Endodermal cell (in vitro differentiated cells): ENCODE measurements at regions not wholly inside any gene's neighbourhood (a gene's known extent, or its start where the extent isn't known, plus 50 kb on each side); places are given as distances from the start of the nearest gene placed in this dataset.

ENCODE experiments used
- DNase-seq: peaks from one replicate; pipeline ENCODE4 v3.0.0-alpha.2; 2017
- H3K27ac ChIP-seq: 2 replicates; pipeline ENCODE4 v1.5.1; 2013; ENCODE audit warnings: mild to moderate bottlenecking, low read depth, low read length, moderate library complexity
- H3K27me3 ChIP-seq: 2 replicates; pipeline ENCODE4 v1.6.1; 2013; ENCODE audit warnings: mild to moderate bottlenecking, low read length, moderate library complexity; ENCODE audit not compliant: insufficient read depth, control insufficient read depth, poor library complexity, severe bottlenecking
- H3K36me3 ChIP-seq: 2 replicates; pipeline ENCODE4 v1.7.0; 2013; ENCODE audit warnings: mild to moderate bottlenecking, low read length, moderate library complexity; ENCODE audit not compliant: control insufficient read depth, insufficient read depth
- H3K4me1 ChIP-seq: one replicate; pipeline ENCODE4 v1.7.0; 2013; ENCODE audit warnings: low read length; ENCODE audit not compliant: control insufficient read depth, insufficient read depth
- H3K4me3 ChIP-seq: 2 replicates; pipeline ENCODE4 v1.5.1; 2013; ENCODE audit warnings: mild to moderate bottlenecking, low read length, moderate library complexity
- H3K9ac ChIP-seq: 2 replicates; pipeline ENCODE4 v1.6.1; 2013; ENCODE audit warnings: mild to moderate bottlenecking, low read length, moderate library complexity; ENCODE audit not compliant: poor library complexity, severe bottlenecking; ENCODE audit errors: extremely low read depth
- H3K9me3 ChIP-seq: 2 replicates; pipeline ENCODE4 v1.6.1; 2013; ENCODE audit warnings: mild to moderate bottlenecking, low read length, moderate library complexity; ENCODE audit not compliant: control insufficient read depth
- H3K27ac Mint-ChIP-seq: 2 replicates; pipeline ENCODE4 v1.8.0; 2020; ENCODE audit warnings: mixed read lengths
- H3K27me3 Mint-ChIP-seq: 2 replicates; pipeline ENCODE4 v1.8.0; 2021; ENCODE audit warnings: mild to moderate bottlenecking, mixed read lengths; ENCODE audit not compliant: insufficient read depth
- H3K36me3 Mint-ChIP-seq: 2 replicates; pipeline ENCODE4 v1.8.0; 2020; ENCODE audit warnings: low read depth, mixed read lengths
- H3K4me1 Mint-ChIP-seq: 2 replicates; pipeline ENCODE4 v1.8.0; 2020; ENCODE audit warnings: mixed read lengths
- H3K4me3 Mint-ChIP-seq: 2 replicates; pipeline ENCODE4 v1.8.0; 2020; ENCODE audit warnings: mild to moderate bottlenecking, moderate library complexity, mixed read lengths
- H3K9me3 Mint-ChIP-seq: 2 replicates; pipeline ENCODE4 v1.8.0; 2020; ENCODE audit warnings: mild to moderate bottlenecking, mixed read lengths
- CTCF ChIP-seq: fragments of 200-600 bp; sonication (generic); conservative IDR thresholded peaks from 2 replicates; pipeline ENCODE4 v1.5.0; 2021; ENCODE audit warnings: antibody characterized with exemption, mild to moderate bottlenecking
- WGBS, 2 experiments: methylation state at CpG; one replicate each; pipeline versions ENCODE4 v1.1.5 to v1.1.7; 2013; ENCODE audit warnings: missing lambda C conversion rate in 2 of 2, mixed read lengths in 1 of 2; ENCODE audit not compliant: insufficient coverage in 1 of 2, insufficient read length in 1 of 2; 5-methylcytosine and 5-hydroxymethylcytosine counted together

- 93 to 94% methylated on average over 13 to 20 of the region's 20 CpGs for WGBS, 2 experiments
- peak; percentile 98 for DNase-seq
- H3K36me3 ChIP-seq: no peaks in the 10 kb centered on the region
- H3K9ac ChIP-seq: no peak overlapping the region
- no peaks in the 10 kb centered on the region for H3K9me3 ChIP-seq
- Mint-ChIP-seq H3K9me3 (no peaks in the 10 kb centered on the region), H3K4me3 (peak overlapping the region; percentile 62), H3K27me3 (no peaks in the 10 kb centered on the region), H3K27ac (no peak overlapping the region), H3K36me3 (no peaks in the 10 kb centered on the region), H3K4me1 (peaks cover 9% of the 10 kb centered on the region)
- no peaks in the 10 kb centered on the region for H3K4me1 ChIP-seq
- no peaks in the 10 kb centered on the region for H3K27me3 ChIP-seq
- peak; percentile 96 for TF ChIP-seq CTCF
- peak overlapping the region; percentile 92 for H3K27ac ChIP-seq
- H3K4me3 ChIP-seq: no peak overlapping the region
Measured at GRCh38 chr6:112879920-112880413, 532.8 kb downstream of the RFPL4B start.

GRCh38 chr6:112881027-112881426, 533.9 kb downstream of the RFPL4B start:
- Mint-ChIP-seq H3K9me3 (no peaks in the 10 kb centered on the region), H3K27me3 (no peaks in the 10 kb centered on the region), H3K36me3 (no peaks in the 10 kb centered on the region), H3K4me3 (peak overlapping the region; percentile 62), H3K4me1 (peaks cover 9% of the 10 kb centered on the region), H3K27ac (no peak overlapping the region)
- no peaks in the 10 kb centered on the region for H3K9me3 ChIP-seq
- H3K27me3 ChIP-seq: no peaks in the 10 kb centered on the region
- H3K9ac ChIP-seq: no peak overlapping the region
- no peak for TF ChIP-seq CTCF
- 50 to 83% methylated on average over 2 to 3 of the region's 3 CpGs for WGBS, 2 experiments
- peak overlapping the region; percentile 92 for H3K27ac ChIP-seq
- no peak for DNase-seq
- no peak overlapping the region for H3K4me3 ChIP-seq
- no peaks in the 10 kb centered on the region for H3K36me3 ChIP-seq
- H3K4me1 ChIP-seq: no peaks in the 10 kb centered on the region

- no peaks in the 10 kb centered on the region for H3K36me3 ChIP-seq
- TF ChIP-seq CTCF: no peak
- no peaks in the 10 kb centered on the region for H3K9me3 Mint-ChIP-seq
- no peak overlapping the region for H3K4me3 Mint-ChIP-seq
- no peaks in the 10 kb centered on the region for H3K36me3 Mint-ChIP-seq
- no peak for DNase-seq
- H3K9ac ChIP-seq: no peak overlapping the region
- H3K27me3 Mint-ChIP-seq: no peaks in the 10 kb centered on the region
- no peaks in the 10 kb centered on the region for H3K27me3 ChIP-seq
- H3K9me3 ChIP-seq: no peaks in the 10 kb centered on the region
- H3K4me1 Mint-ChIP-seq: peaks cover 9% of the 10 kb centered on the region
- no peak overlapping the region for H3K27ac Mint-ChIP-seq
- H3K27ac ChIP-seq: no peak overlapping the region
- 79% methylated on average over 2 of the region's 2 CpGs; no CpG with 5 or more reads in 1 of the 2 experiments for WGBS, 2 experiments
- no peaks in the 10 kb centered on the region for H3K4me1 ChIP-seq
- H3K4me3 ChIP-seq: no peak overlapping the region
Measured at GRCh38 chr6:112881828-112882780, 535.0 kb downstream of the RFPL4B start.
